AG10803 (cell line): ENCODE measurements at regions not wholly inside any gene's neighbourhood (a gene's known extent, or its start where the extent isn't known, plus 50 kb on each side); places are given as distances from the start of the nearest gene placed in this dataset.

Source experiments
- DNase-seq: peaks from one replicate; pipeline ENCODE4 v3.0.0; 2010; ENCODE audit warnings: low read depth
- H3K4me3 ChIP-seq: 2 replicates; pipeline ENCODE4 v1.5.1; 2011; ENCODE audit warnings: mild to moderate bottlenecking, low read length, control low read depth
- CTCF ChIP-seq: conservative IDR thresholded peaks from 2 replicates; pipeline ENCODE4 v1.5.1; 2011; ENCODE audit warnings: mild to moderate bottlenecking, low read length, control low read depth, inconsistent platforms

GRCh38 chr5:28558196-28558595 lies 1519.8 kb upstream of the CDH9 start:
- DNase-seq, result no peak
- TF ChIP-seq CTCF, result no peak
- no peak overlapping the region for H3K4me3 ChIP-seq

- no peak for TF ChIP-seq CTCF
- DNase-seq, result no peak
- H3K4me3 ChIP-seq, result no peak overlapping the region
These were observed 1518.7 kb upstream of the CDH9 start for GRCh38 chr5:28557114-28557513.

GRCh38 chr5:28549588-28549987 lies 1511.2 kb upstream of the CDH9 start:
- no peak overlapping the region for H3K4me3 ChIP-seq
- no peak for TF ChIP-seq CTCF
- DNase-seq, result no peak

- TF ChIP-seq CTCF, result no peak
- no peak overlapping the region for H3K4me3 ChIP-seq
- DNase-seq, result no peak
These were observed 1510.5 kb upstream of the CDH9 start for GRCh38 chr5:28548856-28549255.

GRCh38 chr5:28544501-28544900 lies 1506.1 kb upstream of the CDH9 start:
- DNase-seq, result no peak
- no peak for TF ChIP-seq CTCF
- H3K4me3 ChIP-seq, result no peak overlapping the region

GRCh38 chr5:28543473-28544098 lies 1505.2 kb upstream of the CDH9 start:
- DNase-seq, result no peak
- no peak overlapping the region for H3K4me3 ChIP-seq
- TF ChIP-seq CTCF, result no peak

GRCh38 chr5:28542987-28543386 lies 1504.6 kb upstream of the CDH9 start:
- no peak for DNase-seq
- H3K4me3 ChIP-seq, result no peak overlapping the region
- TF ChIP-seq CTCF, result no peak
